GM12892 (cell line): ENCODE measurements at regions not wholly inside any gene's neighbourhood (a gene's known extent, or its start where the extent isn't known, plus 50 kb on each side); places are given as distances from the start of the nearest gene placed in this dataset.

Experiments
- POLR2AphosphoS5 ChIP-seq: IDR thresholded peaks from 2 replicates; pipeline ENCODE4 v1.6.1; 2011; ENCODE audit warnings: low read depth, low read length, control low read depth
- TAF1 ChIP-seq: IDR thresholded peaks from 2 replicates; pipeline ENCODE4 v1.6.1; 2011; ENCODE audit warnings: low read depth, mild to moderate bottlenecking, control low read depth, low read length, borderline replicate concordance

- TF ChIP-seq POLR2AphosphoS5 (no peak), TAF1 (no peak)
Measured at GRCh38 chrX:8960957-8961468, 72.9 kb downstream of the FAM9B start.
